HG02852 (cell line): ENCODE measurements at regions not wholly inside any gene's neighbourhood (a gene's known extent, or its start where the extent isn't known, plus 50 kb on each side); places are given as distances from the start of the nearest gene placed in this dataset.

Experiments used
- ATAC-seq: cut with Tn5 transposase; IDR thresholded peaks from one replicate; pipeline ENCODE4 v1.9.1; 2021; ENCODE audit warnings: mild to moderate bottlenecking, moderate library complexity; ENCODE audit not compliant: unreplicated experiment

- no peak for ATAC-seq
Measured at GRCh38 chr3:63193647-63194046, 84.5 kb upstream of the SYNPR start.

DNA sequence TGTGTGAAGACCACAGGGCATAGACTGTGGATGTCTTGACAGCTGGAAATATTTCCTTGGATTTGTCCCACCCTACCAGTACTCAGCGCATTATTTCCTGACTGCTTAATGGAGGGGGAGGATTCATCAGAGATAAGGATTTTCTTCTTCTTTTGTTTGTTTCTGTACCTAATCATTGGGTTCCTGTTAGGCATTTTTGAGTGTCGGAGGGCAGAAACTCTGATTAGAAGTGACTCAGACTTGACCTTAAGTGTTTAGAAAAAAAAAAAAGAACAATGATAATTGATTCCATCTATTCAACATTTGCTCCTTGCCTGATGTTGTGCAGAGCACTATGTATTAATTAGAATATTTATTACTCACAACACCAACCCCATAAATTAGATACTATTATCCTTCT is 78.5 kb upstream of the SYNPR start:
- ATAC-seq = no peak

GRCh38 chr3:63202529-63202928 is 75.6 kb upstream of the SYNPR start:
- no peak for ATAC-seq

GRCh38 chr3:63207066-63207590 is 71.0 kb upstream of the SYNPR start:
- no peak for ATAC-seq

DNA sequence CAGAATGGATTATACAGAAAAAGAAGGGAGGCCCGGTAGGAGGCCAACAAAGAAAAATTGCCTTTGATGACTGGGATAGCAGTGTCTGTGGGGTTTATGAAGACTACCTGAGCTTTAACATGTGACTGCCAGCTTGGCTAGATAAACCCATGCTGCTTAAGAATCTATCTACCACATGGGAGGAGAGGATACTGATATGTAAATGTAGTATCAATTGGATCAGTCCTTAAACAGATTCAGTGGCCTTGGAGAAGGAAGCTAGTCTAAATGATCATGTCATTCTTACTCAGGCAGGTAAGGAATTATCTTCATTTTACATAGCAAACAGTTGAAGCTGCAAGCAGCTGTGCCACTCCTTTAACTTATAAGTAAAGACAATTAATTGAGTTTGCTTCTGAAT is 50.0 kb upstream of the SYNPR start:
- ATAC-seq = no peak
